Neuron (in vitro differentiated cells): ENCODE measurements at regions not wholly inside any gene's neighbourhood (a gene's known extent, or its start where the extent isn't known, plus 50 kb on each side); places are given as distances from the start of the nearest gene placed in this dataset.
"Not testable (repeated sequence)": the region's sequence is repeated elsewhere in the genome, so short reads cannot be mapped to it uniquely, and the experiment has no call there.

Experiments used
- H2AFZ ChIP-seq: one replicate; pipeline ENCODE4 v1.6.1; 2013; ENCODE audit warnings: low read depth, mild to moderate bottlenecking, inconsistent platforms, low read length, moderate library complexity
- H3K27me3 ChIP-seq: one replicate; pipeline ENCODE4 v1.6.1; 2013; ENCODE audit warnings: low read length; ENCODE audit not compliant: insufficient read depth
- H3K36me3 ChIP-seq: one replicate; pipeline ENCODE4 v1.6.1; 2013; ENCODE audit warnings: low read length; ENCODE audit not compliant: insufficient read depth
- H3K4me1 ChIP-seq: one replicate; pipeline ENCODE4 v1.6.1; 2013; ENCODE audit warnings: low read length; ENCODE audit not compliant: insufficient read depth
- H3K4me3 ChIP-seq: 2 replicates; pipeline ENCODE4 v1.5.1; 2013; ENCODE audit warnings: mild to moderate bottlenecking, low read length, moderate library complexity
- H3K9me3 ChIP-seq: one replicate; pipeline ENCODE4 v1.6.1; 2013; ENCODE audit warnings: low read length

- not testable (repeated sequence) for H3K36me3 ChIP-seq, H3K4me1 ChIP-seq, H3K27me3 ChIP-seq, H3K4me3 ChIP-seq, H3K9me3 ChIP-seq, H2AFZ ChIP-seq
Observed at GRCh38 chr4:160746585-160746984, 1417.2 kb downstream of the FSTL5 start.

GRCh38 chr4:160772668-160773067, 1391.1 kb downstream of the FSTL5 start:
- Histone ChIP-seq H3K36me3 (no peaks in the 10 kb centered on the region), H3K9me3 (no peaks in the 10 kb centered on the region), H3K4me1 (no peaks in the 10 kb centered on the region), H2AFZ (no peak overlapping the region), H3K4me3 (no peak overlapping the region), H3K27me3 (no peaks in the 10 kb centered on the region)

GRCh38 chr4:160795216-160795615, 1368.6 kb downstream of the FSTL5 start:
- peaks cover 5% of the 10 kb centered on the region for H3K9me3 ChIP-seq
- H2AFZ ChIP-seq, result no peak overlapping the region
- H3K4me3 ChIP-seq, result no peak overlapping the region
- no peaks in the 10 kb centered on the region for H3K27me3 ChIP-seq
- H3K4me1 ChIP-seq, result no peaks in the 10 kb centered on the region
- H3K36me3 ChIP-seq, result no peaks in the 10 kb centered on the region

GRCh38 chr4:160808174-160808573, 1355.6 kb downstream of the FSTL5 start:
- Histone ChIP-seq H3K36me3 (no peaks in the 10 kb centered on the region), H3K4me1 (peaks cover 4% of the 10 kb centered on the region), H3K9me3 (no peaks in the 10 kb centered on the region), H3K4me3 (no peak overlapping the region), H2AFZ (no peak overlapping the region), H3K27me3 (no peaks in the 10 kb centered on the region)

- Histone ChIP-seq H3K36me3 (no peaks in the 10 kb centered on the region), H3K4me3 (no peak overlapping the region), H3K9me3 (no peaks in the 10 kb centered on the region), H3K27me3 (no peaks in the 10 kb centered on the region), H2AFZ (no peak overlapping the region), H3K4me1 (peaks cover 4% of the 10 kb centered on the region)
Observed at GRCh38 chr4:160809576-160809975, 1354.2 kb downstream of the FSTL5 start.

- no peaks in the 10 kb centered on the region for H3K36me3 ChIP-seq
- H3K27me3 ChIP-seq, result no peaks in the 10 kb centered on the region
Observed at GRCh38 chr4:160810424-160810823, 1353.4 kb downstream of the FSTL5 start.

GRCh38 chr4:160810941-160811340, 1352.9 kb downstream of the FSTL5 start:
- H3K27me3 ChIP-seq, result no peaks in the 10 kb centered on the region
- peaks cover 4% of the 10 kb centered on the region for H3K4me1 ChIP-seq
- no peaks in the 10 kb centered on the region for H3K36me3 ChIP-seq
- no peak overlapping the region for H3K4me3 ChIP-seq
- no peaks in the 10 kb centered on the region for H3K9me3 ChIP-seq
- H2AFZ ChIP-seq, result no peak overlapping the region

More at GRCh38 chr4:160810424-160810823, 1353.4 kb downstream of the FSTL5 start:
- Histone ChIP-seq H3K9me3 (no peaks in the 10 kb centered on the region), H3K4me3 (no peak overlapping the region), H3K4me1 (peaks cover 4% of the 10 kb centered on the region), H2AFZ (no peak overlapping the region)

- Histone ChIP-seq H3K36me3 (no peaks in the 10 kb centered on the region), H3K9me3 (no peaks in the 10 kb centered on the region), H2AFZ (no peak overlapping the region), H3K27me3 (no peaks in the 10 kb centered on the region), H3K4me3 (no peak overlapping the region), H3K4me1 (peaks cover 4% of the 10 kb centered on the region)
Observed at GRCh38 chr4:160811956-160812355, 1351.8 kb downstream of the FSTL5 start.

GRCh38 chr4:160814726-160815125, 1349.1 kb downstream of the FSTL5 start:
- H3K4me1 ChIP-seq, result no peaks in the 10 kb centered on the region
- no peaks in the 10 kb centered on the region for H3K36me3 ChIP-seq
- no peak overlapping the region for H2AFZ ChIP-seq
- H3K27me3 ChIP-seq, result no peaks in the 10 kb centered on the region
- no peaks in the 10 kb centered on the region for H3K9me3 ChIP-seq
- no peak overlapping the region for H3K4me3 ChIP-seq

- Histone ChIP-seq H3K4me3 (no peak overlapping the region), H3K27me3 (no peaks in the 10 kb centered on the region), H3K9me3 (no peaks in the 10 kb centered on the region), H3K4me1 (no peaks in the 10 kb centered on the region), H2AFZ (no peak overlapping the region), H3K36me3 (no peaks in the 10 kb centered on the region)
Observed at GRCh38 chr4:160818571-160818970, 1345.2 kb downstream of the FSTL5 start.

GRCh38 chr4:160819791-160820190, 1344.0 kb downstream of the FSTL5 start:
- H3K27me3 ChIP-seq, result no peaks in the 10 kb centered on the region
- no peaks in the 10 kb centered on the region for H3K4me1 ChIP-seq
- no peaks in the 10 kb centered on the region for H3K36me3 ChIP-seq
- H3K9me3 ChIP-seq, result no peaks in the 10 kb centered on the region
- no peak overlapping the region for H3K4me3 ChIP-seq
- H2AFZ ChIP-seq, result no peak overlapping the region

GRCh38 chr4:160824481-160824880, 1339.3 kb downstream of the FSTL5 start:
- Histone ChIP-seq H3K4me1 (no peaks in the 10 kb centered on the region), H3K27me3 (no peaks in the 10 kb centered on the region), H3K4me3 (no peak overlapping the region), H2AFZ (no peak overlapping the region), H3K36me3 (no peaks in the 10 kb centered on the region), H3K9me3 (no peaks in the 10 kb centered on the region)

GRCh38 chr4:160825644-160826338, 1338.0 kb downstream of the FSTL5 start:
- Histone ChIP-seq H3K4me1 (no peaks in the 10 kb centered on the region), H3K9me3 (no peaks in the 10 kb centered on the region), H2AFZ (no peak overlapping the region), H3K36me3 (no peaks in the 10 kb centered on the region), H3K27me3 (no peaks in the 10 kb centered on the region), H3K4me3 (no peak overlapping the region)

- no peaks in the 10 kb centered on the region for H3K9me3 ChIP-seq
- H3K4me3 ChIP-seq, result no peak overlapping the region
- no peaks in the 10 kb centered on the region for H3K27me3 ChIP-seq
- no peak overlapping the region for H2AFZ ChIP-seq
- no peaks in the 10 kb centered on the region for H3K36me3 ChIP-seq
- H3K4me1 ChIP-seq, result no peaks in the 10 kb centered on the region
Observed at GRCh38 chr4:160826339-160826679, 1337.5 kb downstream of the FSTL5 start.
